ENCODE measurements at regions not wholly inside any gene's neighbourhood (a gene's known extent, or its start where the extent isn't known, plus 50 kb on each side); places are given as distances from the start of the nearest gene placed in this dataset.

DNA sequence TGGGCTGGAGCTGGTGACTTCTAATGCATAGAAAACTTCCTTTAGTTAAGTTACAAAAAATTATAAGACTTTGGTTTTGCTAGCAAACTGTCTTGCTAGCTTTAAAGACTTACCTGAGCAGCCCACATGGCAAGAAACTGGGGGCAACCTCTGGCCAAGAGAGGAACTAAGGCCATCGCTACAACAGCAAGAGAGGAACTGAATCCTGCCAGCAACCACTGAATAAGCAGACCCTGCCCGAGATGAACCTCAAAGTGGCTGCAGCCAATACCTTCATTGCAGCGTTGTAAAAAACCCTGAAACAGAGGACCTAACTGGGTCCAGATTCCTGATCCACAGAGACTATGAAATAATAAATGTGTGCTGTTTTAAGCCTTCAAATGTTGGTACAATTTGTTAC lies 54.6 kb upstream of the STARD3NL start (continued):
- TF ChIP-seq, protein P1, sequence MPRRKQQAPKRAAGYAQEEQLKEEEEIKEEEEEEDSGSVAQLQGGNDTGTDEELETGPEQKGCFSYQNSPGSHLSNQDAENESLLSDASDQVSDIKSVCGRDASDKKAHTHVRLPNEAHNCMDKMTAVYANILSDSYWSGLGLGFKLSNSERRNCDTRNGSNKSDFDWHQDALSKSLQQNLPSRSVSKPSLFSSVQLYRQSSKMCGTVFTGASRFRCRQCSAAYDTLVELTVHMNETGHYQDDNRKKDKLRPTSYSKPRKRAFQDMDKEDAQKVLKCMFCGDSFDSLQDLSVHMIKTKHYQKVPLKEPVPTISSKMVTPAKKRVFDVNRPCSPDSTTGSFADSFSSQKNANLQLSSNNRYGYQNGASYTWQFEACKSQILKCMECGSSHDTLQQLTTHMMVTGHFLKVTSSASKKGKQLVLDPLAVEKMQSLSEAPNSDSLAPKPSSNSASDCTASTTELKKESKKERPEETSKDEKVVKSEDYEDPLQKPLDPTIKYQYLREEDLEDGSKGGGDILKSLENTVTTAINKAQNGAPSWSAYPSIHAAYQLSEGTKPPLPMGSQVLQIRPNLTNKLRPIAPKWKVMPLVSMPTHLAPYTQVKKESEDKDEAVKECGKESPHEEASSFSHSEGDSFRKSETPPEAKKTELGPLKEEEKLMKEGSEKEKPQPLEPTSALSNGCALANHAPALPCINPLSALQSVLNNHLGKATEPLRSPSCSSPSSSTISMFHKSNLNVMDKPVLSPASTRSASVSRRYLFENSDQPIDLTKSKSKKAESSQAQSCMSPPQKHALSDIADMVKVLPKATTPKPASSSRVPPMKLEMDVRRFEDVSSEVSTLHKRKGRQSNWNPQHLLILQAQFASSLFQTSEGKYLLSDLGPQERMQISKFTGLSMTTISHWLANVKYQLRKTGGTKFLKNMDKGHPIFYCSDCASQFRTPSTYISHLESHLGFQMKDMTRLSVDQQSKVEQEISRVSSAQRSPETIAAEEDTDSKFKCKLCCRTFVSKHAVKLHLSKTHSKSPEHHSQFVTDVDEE (CRISPR knock-in tag; IDR thresholded peaks at IDR 0.05): no peak
- TF ChIP-seq ISL1 (CRISPR knock-in tag; IDR thresholded peaks at IDR 0.05) (no peak), TCF4 (CRISPR knock-in tag; IDR thresholded peaks at IDR 0.05; ENCODE audit: borderline replicate concordance) (no peak)
- TF ChIP-seq, protein P2, sequence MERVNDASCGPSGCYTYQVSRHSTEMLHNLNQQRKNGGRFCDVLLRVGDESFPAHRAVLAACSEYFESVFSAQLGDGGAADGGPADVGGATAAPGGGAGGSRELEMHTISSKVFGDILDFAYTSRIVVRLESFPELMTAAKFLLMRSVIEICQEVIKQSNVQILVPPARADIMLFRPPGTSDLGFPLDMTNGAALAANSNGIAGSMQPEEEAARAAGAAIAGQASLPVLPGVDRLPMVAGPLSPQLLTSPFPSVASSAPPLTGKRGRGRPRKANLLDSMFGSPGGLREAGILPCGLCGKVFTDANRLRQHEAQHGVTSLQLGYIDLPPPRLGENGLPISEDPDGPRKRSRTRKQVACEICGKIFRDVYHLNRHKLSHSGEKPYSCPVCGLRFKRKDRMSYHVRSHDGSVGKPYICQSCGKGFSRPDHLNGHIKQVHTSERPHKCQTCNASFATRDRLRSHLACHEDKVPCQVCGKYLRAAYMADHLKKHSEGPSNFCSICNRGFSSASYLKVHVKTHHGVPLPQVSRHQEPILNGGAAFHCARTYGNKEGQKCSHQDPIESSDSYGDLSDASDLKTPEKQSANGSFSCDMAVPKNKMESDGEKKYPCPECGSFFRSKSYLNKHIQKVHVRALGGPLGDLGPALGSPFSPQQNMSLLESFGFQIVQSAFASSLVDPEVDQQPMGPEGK (CRISPR knock-in tag; IDR thresholded peaks at IDR 0.05; ENCODE audit: borderline replicate concordance): no peak

DNA sequence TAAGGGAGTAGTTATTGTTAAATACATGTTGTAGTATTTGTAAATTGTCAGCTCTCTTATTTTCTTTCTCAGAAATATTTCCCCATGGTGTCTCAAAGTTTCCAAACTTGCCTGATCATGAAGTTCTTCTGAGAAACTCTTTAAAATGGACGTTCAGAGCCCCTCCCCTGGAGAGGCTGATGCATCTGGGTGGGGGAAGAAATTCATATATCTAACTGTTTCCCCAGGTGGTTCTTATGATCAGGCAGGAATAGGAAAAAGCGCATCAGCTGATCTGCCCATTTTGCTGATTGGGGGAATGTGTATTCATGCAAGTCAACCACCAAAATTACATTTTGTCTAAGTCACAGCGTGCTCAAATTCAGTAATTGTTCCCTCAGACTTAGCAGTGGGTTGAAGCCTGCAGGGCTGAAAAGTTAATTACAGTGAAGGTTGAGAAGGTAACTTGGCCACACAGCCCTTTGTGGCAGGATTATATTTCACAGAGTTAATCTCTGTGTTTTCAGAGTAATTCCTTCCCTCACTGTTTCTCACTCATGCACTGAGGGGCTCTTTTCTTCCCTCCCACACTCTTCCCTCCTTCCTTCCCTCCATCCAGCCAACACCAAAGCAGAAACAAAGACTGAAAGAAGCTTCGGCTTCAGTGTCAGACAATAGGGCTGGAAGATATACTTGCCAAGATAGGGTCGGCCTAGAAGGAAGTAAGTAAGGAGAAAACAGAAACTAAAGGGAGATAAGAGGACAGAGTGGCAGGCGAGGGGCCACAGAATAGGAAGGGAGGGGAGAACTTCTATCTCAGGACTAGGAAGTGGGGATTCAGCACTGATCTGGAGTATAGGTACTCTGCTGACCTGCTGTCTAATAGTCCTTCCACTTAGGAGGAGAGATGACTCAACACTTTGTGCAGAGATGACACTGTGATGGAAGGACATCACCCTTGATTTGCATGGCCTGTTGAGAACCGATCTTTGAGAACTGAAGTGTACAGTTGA lies 50.5 kb upstream of the STARD3NL start:
- TF ChIP-seq, protein P1 (CRISPR knock-in tag; IDR thresholded peaks at IDR 0.05): no peak
- TF ChIP-seq RARB (CRISPR knock-in tag; IDR thresholded peaks at IDR 0.05) (no peak), ZNF8 (CRISPR knock-in tag; IDR thresholded peaks at IDR 0.05) (no peak), SNAI2 (CRISPR knock-in tag; IDR thresholded peaks at IDR 0.05) (no peak), CSDC2 (CRISPR knock-in tag; IDR thresholded peaks at IDR 0.05) (no peak), TOX (CRISPR knock-in tag; IDR thresholded peaks at IDR 0.05; ENCODE audit: borderline replicate concordance) (no peak), ESRRG (CRISPR knock-in tag; IDR thresholded peaks at IDR 0.05) (no peak), ISL1 (CRISPR knock-in tag; IDR thresholded peaks at IDR 0.05) (no peak), ZFP3 (CRISPR knock-in tag; IDR thresholded peaks at IDR 0.05) (no peak), PPARA (CRISPR knock-in tag; IDR thresholded peaks at IDR 0.05; ENCODE audit: borderline replicate concordance) (no peak), BACH2 (CRISPR knock-in tag; IDR thresholded peaks at IDR 0.05; ENCODE audit: borderline replicate concordance) (no peak), ZC3H10 (CRISPR knock-in tag; IDR thresholded peaks at IDR 0.05) (no peak), ARNTL (CRISPR knock-in tag; IDR thresholded peaks at IDR 0.05; ENCODE audit: borderline replicate concordance, low read depth) (no peak), ZNF70 (CRISPR knock-in tag; IDR thresholded peaks at IDR 0.05) (no peak), ZFP30 (CRISPR knock-in tag; IDR thresholded peaks at IDR 0.05) (no peak), OSR1 (CRISPR knock-in tag; IDR thresholded peaks at IDR 0.05) (no peak), TCF4 (CRISPR knock-in tag; IDR thresholded peaks at IDR 0.05; ENCODE audit: borderline replicate concordance) (no peak)
- TF ChIP-seq, protein P3, sequence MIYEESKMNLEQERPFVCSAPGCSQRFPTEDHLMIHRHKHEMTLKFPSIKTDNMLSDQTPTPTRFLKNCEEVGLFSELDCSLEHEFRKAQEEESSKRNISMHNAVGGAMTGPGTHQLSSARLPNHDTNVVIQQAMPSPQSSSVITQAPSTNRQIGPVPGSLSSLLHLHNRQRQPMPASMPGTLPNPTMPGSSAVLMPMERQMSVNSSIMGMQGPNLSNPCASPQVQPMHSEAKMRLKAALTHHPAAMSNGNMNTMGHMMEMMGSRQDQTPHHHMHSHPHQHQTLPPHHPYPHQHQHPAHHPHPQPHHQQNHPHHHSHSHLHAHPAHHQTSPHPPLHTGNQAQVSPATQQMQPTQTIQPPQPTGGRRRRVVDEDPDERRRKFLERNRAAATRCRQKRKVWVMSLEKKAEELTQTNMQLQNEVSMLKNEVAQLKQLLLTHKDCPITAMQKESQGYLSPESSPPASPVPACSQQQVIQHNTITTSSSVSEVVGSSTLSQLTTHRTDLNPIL (CRISPR knock-in tag; IDR thresholded peaks at IDR 0.05; ENCODE audit: low read depth): no peak
- TF ChIP-seq, protein P4, sequence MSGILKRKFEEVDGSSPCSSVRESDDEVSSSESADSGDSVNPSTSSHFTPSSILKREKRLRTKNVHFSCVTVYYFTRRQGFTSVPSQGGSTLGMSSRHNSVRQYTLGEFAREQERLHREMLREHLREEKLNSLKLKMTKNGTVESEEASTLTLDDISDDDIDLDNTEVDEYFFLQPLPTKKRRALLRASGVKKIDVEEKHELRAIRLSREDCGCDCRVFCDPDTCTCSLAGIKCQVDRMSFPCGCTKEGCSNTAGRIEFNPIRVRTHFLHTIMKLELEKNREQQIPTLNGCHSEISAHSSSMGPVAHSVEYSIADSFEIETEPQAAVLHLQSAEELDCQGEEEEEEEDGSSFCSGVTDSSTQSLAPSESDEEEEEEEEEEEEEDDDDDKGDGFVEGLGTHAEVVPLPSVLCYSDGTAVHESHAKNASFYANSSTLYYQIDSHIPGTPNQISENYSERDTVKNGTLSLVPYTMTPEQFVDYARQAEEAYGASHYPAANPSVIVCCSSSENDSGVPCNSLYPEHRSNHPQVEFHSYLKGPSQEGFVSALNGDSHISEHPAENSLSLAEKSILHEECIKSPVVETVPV (CRISPR knock-in tag; IDR thresholded peaks at IDR 0.05): no peak
- TF ChIP-seq, protein P2 (CRISPR knock-in tag; IDR thresholded peaks at IDR 0.05; ENCODE audit: borderline replicate concordance): no peak

More for the DNA sequence above, 50.5 kb upstream of the STARD3NL start:
- ATAC-seq: no peak

Measured in SK-N-SH treated with all-trans-retinoic acid at 6 μM for 48 hours (cell line).